Calu3 (cell line): ENCODE measurements at regions not wholly inside any gene's neighbourhood (a gene's known extent, or its start where the extent isn't known, plus 50 kb on each side); places are given as distances from the start of the nearest gene placed in this dataset.

Experiments
- BruUV-seq: library from RNA; stranded (reverse); fragments of 400-500 nt; replicated peaks from 2 replicates; lab custom pipeline; 2021; lab: Mats Ljungman, UMichigan
- CTCF ChIA-PET: fragments of 300-600 bp; sonication (Branson Sonifier 250); formaldehyde crosslinking; loops from one replicate; lab custom pipeline; 2022; ENCODE audit warnings: antibody characterized with exemption; lab: Charles Lee
- DNase-seq: peaks from one replicate; pipeline ENCODE4 v3.0.0; 2022
- H3K27ac Mint-ChIP-seq: one replicate; pipeline ENCODE4 v1.8.0; 2022; ENCODE audit warnings: mixed read lengths; ENCODE audit not compliant: unreplicated experiment
- H3K27me3 Mint-ChIP-seq: one replicate; pipeline ENCODE4 v1.8.0; 2022; ENCODE audit warnings: mixed read lengths; ENCODE audit not compliant: unreplicated experiment
- H3K36me3 Mint-ChIP-seq: one replicate; pipeline ENCODE4 v1.8.0; 2022; ENCODE audit warnings: mild to moderate bottlenecking, moderate library complexity, mixed read lengths; ENCODE audit not compliant: insufficient read depth, unreplicated experiment
- H3K4me1 Mint-ChIP-seq: one replicate; pipeline ENCODE4 v1.8.0; 2022; ENCODE audit warnings: mild to moderate bottlenecking, low read depth, mixed read lengths; ENCODE audit not compliant: unreplicated experiment
- H3K4me3 Mint-ChIP-seq: one replicate; pipeline ENCODE4 v1.8.0; 2022; ENCODE audit warnings: mild to moderate bottlenecking, low read depth, moderate library complexity, mixed read lengths; ENCODE audit not compliant: unreplicated experiment
- H3K9me3 Mint-ChIP-seq: one replicate; pipeline ENCODE4 v1.8.0; 2022; ENCODE audit warnings: low read depth, mixed read lengths; ENCODE audit not compliant: unreplicated experiment
- intact Hi-C: fragments of 100-400 bp; cut with micrococcal nuclease; formaldehyde crosslinking; loops from one replicate; pipeline ENCODE4 v1.10.0; 2022; ENCODE audit not compliant: unreplicated experiment
- TF ChIP-seq, protein P1 (sequence below): fragments of 200-600 bp; IDR thresholded peaks from one replicate; pipeline ENCODE4 v1.8.0; 2022; ENCODE audit warnings: antibody characterized with exemption; ENCODE audit not compliant: unreplicated experiment

DNA sequence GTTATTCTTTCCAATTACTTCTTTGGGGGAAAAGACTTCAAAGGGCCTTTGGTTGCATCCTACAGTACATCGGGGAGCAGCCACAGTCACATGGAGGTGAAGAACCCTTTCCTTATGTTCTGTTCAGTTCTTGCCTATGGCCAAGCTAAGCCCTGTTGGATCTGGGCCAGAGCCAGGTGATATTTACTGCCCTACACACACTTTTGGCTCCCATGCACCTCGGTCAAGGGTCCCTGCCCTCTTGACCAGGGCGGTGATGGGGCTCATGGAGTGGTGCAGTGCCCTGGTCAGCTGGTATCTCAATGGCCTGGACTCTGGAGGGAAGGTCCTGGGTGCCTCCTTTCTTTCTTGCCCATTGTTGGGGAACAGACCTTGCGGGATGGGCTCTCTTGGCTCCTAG, 98.7 kb downstream of the VAPA start:
- intact Hi-C loops = no loop called here
- BruUV-seq = no TSS peak
- TF ChIP-seq, protein P1, sequence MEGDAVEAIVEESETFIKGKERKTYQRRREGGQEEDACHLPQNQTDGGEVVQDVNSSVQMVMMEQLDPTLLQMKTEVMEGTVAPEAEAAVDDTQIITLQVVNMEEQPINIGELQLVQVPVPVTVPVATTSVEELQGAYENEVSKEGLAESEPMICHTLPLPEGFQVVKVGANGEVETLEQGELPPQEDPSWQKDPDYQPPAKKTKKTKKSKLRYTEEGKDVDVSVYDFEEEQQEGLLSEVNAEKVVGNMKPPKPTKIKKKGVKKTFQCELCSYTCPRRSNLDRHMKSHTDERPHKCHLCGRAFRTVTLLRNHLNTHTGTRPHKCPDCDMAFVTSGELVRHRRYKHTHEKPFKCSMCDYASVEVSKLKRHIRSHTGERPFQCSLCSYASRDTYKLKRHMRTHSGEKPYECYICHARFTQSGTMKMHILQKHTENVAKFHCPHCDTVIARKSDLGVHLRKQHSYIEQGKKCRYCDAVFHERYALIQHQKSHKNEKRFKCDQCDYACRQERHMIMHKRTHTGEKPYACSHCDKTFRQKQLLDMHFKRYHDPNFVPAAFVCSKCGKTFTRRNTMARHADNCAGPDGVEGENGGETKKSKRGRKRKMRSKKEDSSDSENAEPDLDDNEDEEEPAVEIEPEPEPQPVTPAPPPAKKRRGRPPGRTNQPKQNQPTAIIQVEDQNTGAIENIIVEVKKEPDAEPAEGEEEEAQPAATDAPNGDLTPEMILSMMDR = no peak
- CTCF ChIA-PET = no interaction called here
- Mint-ChIP-seq H3K9me3 (no peaks in the 10 kb centered on the region), H3K27ac (no peak overlapping the region), H3K27me3 (no peaks in the 10 kb centered on the region), H3K4me3 (no peak overlapping the region), H3K36me3 (no peaks in the 10 kb centered on the region), H3K4me1 (peaks cover 29% of the 10 kb centered on the region)
- no peak for DNase-seq

DNA sequence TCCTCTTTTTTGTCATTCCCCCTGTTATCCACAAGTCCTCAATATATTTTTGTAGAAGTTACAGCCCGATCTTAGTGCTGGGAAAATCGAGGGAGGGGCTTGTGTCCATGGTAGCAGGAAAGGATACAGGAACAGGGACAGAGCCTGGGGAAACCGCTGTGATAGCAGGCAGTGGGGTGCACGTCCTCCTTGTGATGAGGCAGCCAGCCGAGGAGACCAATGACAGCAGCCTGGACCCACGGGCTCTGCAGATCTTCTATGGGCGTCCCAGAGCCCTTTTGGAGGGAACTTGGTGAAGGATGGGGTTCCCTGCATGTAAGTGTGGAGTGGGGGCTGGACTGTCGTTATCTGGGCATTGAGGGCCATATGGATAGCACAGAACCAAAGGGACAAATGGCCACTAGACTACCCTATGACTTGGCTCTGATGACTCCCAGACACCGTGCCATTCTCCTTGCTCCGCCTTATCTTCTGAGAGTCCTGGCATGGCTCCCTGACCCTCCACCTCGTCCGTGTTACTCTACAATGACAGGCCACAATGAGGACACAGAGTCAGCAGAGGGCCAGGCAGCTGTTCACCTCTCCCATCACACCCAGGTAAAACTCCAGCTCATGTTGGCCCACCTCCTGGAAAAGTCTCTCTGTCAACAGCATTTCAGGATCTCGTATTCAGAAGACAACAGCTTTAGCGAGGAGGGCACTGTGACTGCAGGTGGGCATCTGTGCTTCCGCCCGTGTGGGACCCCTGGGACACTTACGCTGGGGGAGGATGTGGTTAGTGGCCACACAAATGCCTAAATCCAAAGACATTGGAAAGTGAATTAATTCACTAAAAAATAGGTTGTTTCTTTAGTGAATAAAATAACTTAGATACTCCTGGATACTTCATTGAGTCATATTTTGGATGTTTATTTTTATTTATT, 100.1 kb downstream of the VAPA start:
- Mint-ChIP-seq H3K9me3 (no peaks in the 10 kb centered on the region), H3K36me3 (no peaks in the 10 kb centered on the region), H3K4me3 (no peak overlapping the region), H3K4me1 (peaks cover 30% of the 10 kb centered on the region), H3K27me3 (no peaks in the 10 kb centered on the region), H3K27ac (no peak overlapping the region)
- TF ChIP-seq, protein P1 = no peak
- DNase-seq = no peak
- intact Hi-C loops = no loop called here
- CTCF ChIA-PET = no interaction called here
- BruUV-seq = no TSS peak

GRCh38 chr18:10015288-10015701, 101.5 kb downstream of the VAPA start:
- BruUV-seq = no TSS peak

DNA sequence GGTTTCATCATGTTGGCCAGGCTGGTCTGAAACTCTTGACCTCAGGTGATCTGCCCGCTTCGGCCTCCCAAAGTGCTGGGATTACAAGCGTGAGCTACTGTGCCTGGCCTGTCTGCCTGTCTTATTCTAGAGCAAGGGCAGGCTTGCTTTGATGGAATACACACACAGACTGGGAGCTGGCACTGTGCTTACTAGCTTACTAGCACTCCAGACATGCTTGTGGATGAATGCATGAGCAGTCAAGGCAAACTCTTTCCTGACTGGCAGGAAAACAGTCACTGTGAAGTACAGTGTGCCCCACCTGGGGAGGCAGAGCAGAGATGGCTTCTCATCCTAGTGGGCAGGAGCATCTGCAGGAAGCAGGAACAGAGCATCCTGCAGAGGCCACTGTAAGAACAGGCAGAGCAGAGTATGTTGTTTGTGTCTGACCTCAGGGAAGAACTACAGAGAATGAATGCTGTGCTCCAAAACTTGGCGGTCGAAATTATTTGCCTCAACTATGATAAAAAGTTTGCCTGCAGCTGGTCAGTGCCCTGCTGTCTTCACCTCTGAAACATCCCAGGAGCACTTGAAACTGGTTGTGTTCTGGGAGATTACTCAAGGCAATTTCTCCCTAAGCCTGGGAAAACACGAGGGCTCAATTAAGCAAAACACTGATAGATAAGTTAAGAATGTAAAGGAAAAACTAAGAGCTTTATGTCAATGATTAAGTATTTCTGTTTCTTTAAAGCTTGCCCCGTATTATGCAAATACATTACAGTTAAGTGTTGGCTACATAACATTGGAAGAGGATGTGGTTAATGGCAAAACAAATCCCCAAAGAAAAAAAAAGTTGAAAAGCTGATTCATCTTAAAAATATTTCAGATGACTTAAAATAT, 102.4 kb downstream of the VAPA start:
- TF ChIP-seq, protein P1 = no peak
- Mint-ChIP-seq H3K4me3 (peak overlapping the region; percentile 41), H3K27me3 (no peaks in the 10 kb centered on the region), H3K9me3 (no peaks in the 10 kb centered on the region), H3K27ac (peak overlapping the region; percentile 82), H3K4me1 (peaks cover 52% of the 10 kb centered on the region), H3K36me3 (no peaks in the 10 kb centered on the region)
- DNase-seq = peak; percentile 27
- no TSS peak for BruUV-seq
- intact Hi-C loops = loop anchor here (2.0 to 5.0 kb wide), 4 partner anchors 19 to 506 kb away; no protein-coding TSS in a partner anchor
- CTCF ChIA-PET = interaction anchor here (1.0 to 1.6 kb wide), 5 partner anchors 19 to 125 kb away, joined by 3 to 7 read pairs (median 3); no protein-coding TSS in a partner anchor

More at GRCh38 chr18:10015288-10015701, 101.5 kb downstream of the VAPA start:
- Mint-ChIP-seq H3K27me3 (no peaks in the 10 kb centered on the region), H3K4me3 (peak overlapping the region; percentile 41), H3K36me3 (no peaks in the 10 kb centered on the region), H3K9me3 (no peaks in the 10 kb centered on the region), H3K27ac (peak overlapping the region; percentile 82), H3K4me1 (peaks cover 43% of the 10 kb centered on the region)
- DNase-seq = peak; percentile 47
- CTCF ChIA-PET = interaction anchor here (0.6 to 1.6 kb wide), 5 partner anchors 12 to 126 kb away, joined by 3 to 5 read pairs (median 3); no protein-coding TSS in a partner anchor
- intact Hi-C loops = loop anchor here (5.0 kb wide), 3 partner anchors 42 to 507 kb away; no protein-coding TSS in a partner anchor
- TF ChIP-seq, protein P1 = no peak
